IMR-90 (cell line): ENCODE measurements at regions not wholly inside any gene's neighbourhood (a gene's known extent, or its start where the extent isn't known, plus 50 kb on each side); places are given as distances from the start of the nearest gene placed in this dataset.

Experiments
- ATAC-seq: fragments of 200-7000 bp; cut with Tn5 transposase; 2 replicates; pipeline ENCODE4 v1.9.1; 2020; ENCODE audit warnings: low read depth, mild to moderate bottlenecking, moderate library complexity
- BruUV-seq: library from RNA; stranded (reverse); fragments of 400-500 nt; replicated peaks from 2 replicates; lab custom pipeline; 2021; lab: Mats Ljungman, UMichigan
- CTCF ChIA-PET: fragments of 300-600 bp; formaldehyde crosslinking; extraction: SDS; loops from one replicate; lab custom pipeline; 2021; ENCODE audit warnings: antibody characterized with exemption; lab: Yijun Ruan, JAX
- POLR2A ChIA-PET: fragments of 300-600 bp; sonication (Branson Sonifier 250); formaldehyde crosslinking; loops from one replicate; lab custom pipeline; 2022; ENCODE audit warnings: antibody characterized with exemption; ENCODE audit not compliant: unreplicated experiment; lab: Charles Lee
- DNase-seq: peaks from one replicate; pipeline ENCODE4 v3.0.0; 2013
- H2AFZ ChIP-seq: replicated peaks from 2 replicates; pipeline ENCODE3; 2013; ENCODE audit warnings: low read length, mild to moderate bottlenecking; ENCODE audit not compliant: poor library complexity
- H2AK5ac ChIP-seq: 2 replicates; pipeline ENCODE4 v1.6.1; 2013; ENCODE audit warnings: low read depth, low read length, inconsistent platforms
- H2AK9ac ChIP-seq: replicated peaks from 2 replicates; pipeline ENCODE3; 2013; ENCODE audit warnings: mild to moderate bottlenecking, low read depth, low read length, moderate library complexity; ENCODE audit not compliant: poor library complexity
- H2BK120ac ChIP-seq: 2 replicates; pipeline ENCODE4 v1.6.1; 2013; ENCODE audit warnings: low read depth, low read length, inconsistent platforms
- H2BK15ac ChIP-seq: 3 replicates; pipeline ENCODE4 v1.6.1; 2013; ENCODE audit warnings: low read depth, low read length, inconsistent platforms
- H2BK20ac ChIP-seq: 2 replicates; pipeline ENCODE4 v1.6.1; 2013; ENCODE audit warnings: low read depth, mild to moderate bottlenecking, inconsistent platforms, low read length, moderate library complexity
- H2BK5ac ChIP-seq: 2 replicates; pipeline ENCODE4 v1.6.1; 2013; ENCODE audit warnings: mild to moderate bottlenecking, low read depth, low read length, inconsistent platforms; ENCODE audit not compliant: poor library complexity, severe bottlenecking
- H3K14ac ChIP-seq: replicated peaks from 2 replicates; pipeline ENCODE4 v1.6.1; 2013; ENCODE audit warnings: low read depth, low read length, inconsistent platforms
- H3K18ac ChIP-seq: 2 replicates; pipeline ENCODE4 v1.6.1; 2013; ENCODE audit warnings: low read depth, low read length, control low read depth
- H3K23ac ChIP-seq: 2 replicates; pipeline ENCODE4 v1.6.1; 2013; ENCODE audit warnings: low read depth, low read length, inconsistent platforms
- H3K27ac ChIP-seq: 2 replicates; pipeline ENCODE4 v1.5.1; 2013; ENCODE audit warnings: mild to moderate bottlenecking, control low read depth, low read length; ENCODE audit not compliant: insufficient read depth
- H3K27me3 ChIP-seq: 2 replicates; pipeline ENCODE4 v1.6.1; 2013; ENCODE audit warnings: low read length; ENCODE audit not compliant: control insufficient read depth, insufficient read depth
- H3K36me3 ChIP-seq: 2 replicates; pipeline ENCODE4 v1.6.1; 2013; ENCODE audit warnings: low read length, mixed read lengths; ENCODE audit not compliant: control insufficient read depth, insufficient read depth
- H3K4ac ChIP-seq: 2 replicates; pipeline ENCODE4 v1.6.1; 2013; ENCODE audit warnings: low read depth, low read length, inconsistent platforms
- H3K4me1 ChIP-seq: 2 replicates; pipeline ENCODE4 v1.6.1; 2013; ENCODE audit warnings: low read length, mixed read lengths; ENCODE audit not compliant: control insufficient read depth, insufficient read depth
- H3K4me2 ChIP-seq: 2 replicates; pipeline ENCODE4 v1.6.1; 2013; ENCODE audit warnings: low read depth, mild to moderate bottlenecking, control low read depth, low read length, moderate library complexity
- H3K4me3 ChIP-seq: 2 replicates; pipeline ENCODE4 v1.5.1; 2013; ENCODE audit warnings: low read depth, mild to moderate bottlenecking, control low read depth, low read length, moderate library complexity; ENCODE audit not compliant: insufficient read depth
- H3K56ac ChIP-seq: 2 replicates; pipeline ENCODE4 v1.6.1; 2013; ENCODE audit warnings: low read length, inconsistent platforms; ENCODE audit not compliant: insufficient read depth; ENCODE audit errors: extremely low read depth
- H3K79me1 ChIP-seq, 2 experiments: 2 replicates each; pipeline ENCODE4 v1.6.1; 2013; ENCODE audit warnings: low read length in 2 of 2, inconsistent platforms in 1 of 2, low read depth in 1 of 2
- H3K9ac ChIP-seq: 2 replicates; pipeline ENCODE4 v1.6.1; 2013; ENCODE audit warnings: low read depth, low read length, control low read depth
- H3K9me1 ChIP-seq: 2 replicates; pipeline ENCODE4 v1.6.1; 2013; ENCODE audit warnings: low read length, inconsistent platforms; ENCODE audit not compliant: insufficient read depth
- H3K9me3 ChIP-seq: 2 replicates; pipeline ENCODE4 v1.6.1; 2013; ENCODE audit warnings: low read length; ENCODE audit not compliant: control insufficient read depth, insufficient read depth
- H4K20me1 ChIP-seq: 2 replicates; pipeline ENCODE4 v1.6.1; 2013; ENCODE audit warnings: low read length, inconsistent platforms; ENCODE audit not compliant: insufficient read depth
- H4K5ac ChIP-seq: 2 replicates; pipeline ENCODE4 v1.6.1; 2013; ENCODE audit warnings: mild to moderate bottlenecking, low read depth, low read length, control low read depth
- H4K8ac ChIP-seq, 2 experiments: 2 replicates each; pipeline ENCODE4 v1.6.1; 2013; ENCODE audit warnings: low read depth in 2 of 2, low read length in 2 of 2, control low read depth in 1 of 2, inconsistent platforms in 1 of 2
- H4K91ac ChIP-seq: 2 replicates; pipeline ENCODE4 v1.6.1; 2013; ENCODE audit warnings: low read depth, low read length, inconsistent platforms; ENCODE audit not compliant: insufficient read depth
- CEBPB ChIP-seq: IDR thresholded peaks from 2 replicates; pipeline ENCODE4 v1.6.1; 2012; ENCODE audit warnings: low read depth, low read length, improper control_type of control experiment
- CHD1 ChIP-seq: IDR thresholded peaks from 2 replicates; pipeline ENCODE4 v1.6.1; 2012; ENCODE audit warnings: low read depth, low read length, improper control_type of control experiment
- NFE2L2 ChIP-seq: fragments of 150-350 bp; IDR thresholded peaks from 2 replicates; pipeline ENCODE4 v1.6.1; 2016; ENCODE audit warnings: low read depth, mild to moderate bottlenecking, low read length
- POLR2A ChIP-seq: IDR thresholded peaks from 2 replicates; pipeline ENCODE4 v1.6.1; 2012; ENCODE audit warnings: mild to moderate bottlenecking, low read depth, low read length
- RAD21 ChIP-seq: IDR thresholded peaks from 2 replicates; pipeline ENCODE4 v1.6.1; 2012; ENCODE audit warnings: low read length, improper control_type of control experiment
- WGBS, 2 experiments: methylation state at CpG; one replicate each; pipeline versions ENCODE4 v1.1.5 to v1.1.7; 2013; ENCODE audit warnings: missing lambda C conversion rate in 2 of 2; ENCODE audit not compliant: insufficient read length in 1 of 2; ENCODE audit errors: extremely low coverage in 2 of 2; 5-methylcytosine and 5-hydroxymethylcytosine counted together
- dilution Hi-C: fragments of 300-500 bp; cut with HindIII; formaldehyde crosslinking; loops from one replicate; pipeline ENCODE4 v1.14.3; 2018; ENCODE audit warnings: low sequenced_read_pairs; ENCODE audit not compliant: unreplicated experiment
- in situ Hi-C: fragments of 300-500 bp; cut with MboI; formaldehyde crosslinking; loops from 3 replicates; pipeline ENCODE4 v1.14.3; 2019; ENCODE audit warnings: low sequenced_read_pairs, inconsistent platforms, mixed read lengths
- intact Hi-C: fragments of 100-400 bp; cut with micrococcal nuclease; formaldehyde crosslinking; loops from 2 replicates; pipeline ENCODE4 v1.10.0; 2022

DNA sequence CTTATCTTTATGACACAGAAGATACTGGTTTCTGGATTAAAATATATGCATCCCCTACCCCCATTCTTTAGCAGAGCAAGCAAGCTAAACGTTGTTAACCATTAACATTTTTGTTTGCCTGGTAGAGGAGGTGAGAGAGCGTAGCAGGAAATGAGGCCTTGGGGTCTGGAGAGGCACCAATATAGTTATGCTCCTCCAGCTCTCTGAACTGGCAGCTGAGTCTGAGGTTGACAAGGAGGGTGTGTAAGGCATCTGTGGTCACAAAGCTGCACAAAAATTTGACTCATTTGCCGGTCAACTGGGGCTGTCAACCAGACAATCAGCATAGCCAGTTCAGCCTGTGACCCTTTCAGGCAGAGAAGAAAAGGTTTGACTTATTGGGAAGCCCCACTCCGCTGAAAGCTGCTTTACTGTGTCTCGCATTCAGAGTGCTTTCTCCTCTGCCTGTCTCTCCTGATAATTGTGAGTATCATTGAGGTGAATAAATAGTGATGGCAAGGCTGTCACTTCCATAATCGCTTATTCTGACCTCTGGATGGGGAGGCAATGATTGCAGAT is 647.5 kb upstream of the SETBP1 start:
- Histone ChIP-seq H2AK5ac (no peak overlapping the region), H2BK15ac (no peak overlapping the region), H2BK20ac (no peak overlapping the region), H3K4me2 (no peak overlapping the region), H2BK120ac (no peak overlapping the region), H3K23ac (no peak overlapping the region), H4K91ac (no peak overlapping the region), H4K20me1 (no peaks in the 10 kb centered on the region), H3K56ac (no peak overlapping the region), H3K79me1 (no peaks in the 10 kb centered on the region), H2BK5ac (no peak overlapping the region), H3K4ac (no peak overlapping the region), H3K9ac (no peak overlapping the region), H2AFZ (no peak overlapping the region), H3K36me3 (no peaks in the 10 kb centered on the region), H3K4me3 (no peak overlapping the region), H3K4me1 (no peaks in the 10 kb centered on the region), H3K27ac (no peak overlapping the region), H4K8ac (no peak overlapping the region), H4K5ac (no peak overlapping the region), H3K18ac (no peak overlapping the region), H2AK9ac (no peak overlapping the region), H3K27me3 (no peaks in the 10 kb centered on the region), H3K9me3 (no peaks in the 10 kb centered on the region), H3K14ac (no peak overlapping the region), H3K9me1 (no peaks in the 10 kb centered on the region)
- TF ChIP-seq RAD21 (no peak), POLR2A (no peak), CEBPB (no peak), NFE2L2 (no peak), CHD1 (no peak)
- CTCF ChIA-PET, result no interaction called here
- in situ Hi-C loops, result no loop called here
- POLR2A ChIA-PET, result no interaction called here
- ATAC-seq (no peak), DNase-seq (no peak)
- no TSS peak for BruUV-seq
- intact Hi-C loops, result loop anchor here (10.0 kb wide), 1 partner anchor 62 kb away; no protein-coding TSS in a partner anchor
- 20% methylated on average over 1 of the region's 6 CpGs; no CpG with 5 or more reads in 1 of the 2 experiments for WGBS, 2 experiments
- dilution Hi-C loops, result no loop called here
